GM21447 (cell line): ENCODE measurements at regions not wholly inside any gene's neighbourhood (a gene's known extent, or its start where the extent isn't known, plus 50 kb on each side); places are given as distances from the start of the nearest gene placed in this dataset.
"Not testable (repeated sequence)": the region's sequence is repeated elsewhere in the genome, so short reads cannot be mapped to it uniquely, and the experiment has no call there.

Source experiments
- ATAC-seq: cut with Tn5 transposase; IDR thresholded peaks from one replicate; pipeline ENCODE4 v1.9.1; 2021; ENCODE audit not compliant: unreplicated experiment

- ATAC-seq: not testable (repeated sequence)
Observed at GRCh38 chr16:22651111-22651817, 140.6 kb downstream of the NPIPB5 start.

- no peak for ATAC-seq
Observed at GRCh38 chr16:22652463-22652845, 141.8 kb downstream of the NPIPB5 start.

- ATAC-seq: no peak
Observed at GRCh38 chr16:22653876-22654275, 143.2 kb downstream of the NPIPB5 start.

GRCh38 chr16:22656573-22656972 lies 145.9 kb downstream of the NPIPB5 start:
- not testable (repeated sequence) for ATAC-seq

GRCh38 chr16:22659933-22660332 lies 149.2 kb downstream of the NPIPB5 start:
- no peak for ATAC-seq

GRCh38 chr16:22660441-22661160 lies 149.9 kb downstream of the NPIPB5 start:
- ATAC-seq: no peak

- ATAC-seq: no peak
Observed at GRCh38 chr16:22661161-22661647, 150.5 kb downstream of the NPIPB5 start.

GRCh38 chr16:22662958-22663357 lies 151.0 kb upstream of the HS3ST2 start:
- not testable (repeated sequence) for ATAC-seq

GRCh38 chr16:22663389-22664064 lies 150.4 kb upstream of the HS3ST2 start:
- no peak for ATAC-seq

GRCh38 chr16:22664132-22664531 lies 149.8 kb upstream of the HS3ST2 start:
- ATAC-seq: no peak

GRCh38 chr16:22664561-22664997 lies 149.4 kb upstream of the HS3ST2 start:
- no peak for ATAC-seq

- no peak for ATAC-seq
Observed at GRCh38 chr16:22665048-22665797, 148.7 kb upstream of the HS3ST2 start.

GRCh38 chr16:22665803-22666202 lies 148.2 kb upstream of the HS3ST2 start:
- ATAC-seq: no peak

GRCh38 chr16:22668318-22668717 lies 145.6 kb upstream of the HS3ST2 start:
- ATAC-seq: no peak

GRCh38 chr16:22670044-22670536 lies 143.9 kb upstream of the HS3ST2 start:
- no peak for ATAC-seq

- ATAC-seq: no peak
Observed at GRCh38 chr16:22670551-22671041, 143.4 kb upstream of the HS3ST2 start.

- ATAC-seq: no peak
Observed at GRCh38 chr16:22671301-22672076, 142.5 kb upstream of the HS3ST2 start.

- no peak for ATAC-seq
Observed at GRCh38 chr16:22672830-22673210, 141.1 kb upstream of the HS3ST2 start.

GRCh38 chr16:22673421-22673831 lies 140.5 kb upstream of the HS3ST2 start:
- ATAC-seq: no peak

GRCh38 chr16:22674832-22675191 lies 139.2 kb upstream of the HS3ST2 start:
- no peak for ATAC-seq
